ENCODE measurements at regions not wholly inside any gene's neighbourhood (a gene's known extent, or its start where the extent isn't known, plus 50 kb on each side); places are given as distances from the start of the nearest gene placed in this dataset.
"Not testable (repeated sequence)": the region's sequence is repeated elsewhere in the genome, so short reads cannot be mapped to it uniquely, and the experiment has no call there.

- TF ChIP-seq POLR2AphosphoS5 (IDR thresholded peaks at IDR 0.05; ENCODE audit: low read depth, low read length); ZNF253 (CRISPR knock-in tag; IDR thresholded peaks at IDR 0.05; ENCODE audit: borderline replicate concordance); NR2F6 (IDR thresholded peaks at IDR 0.05); NR2F6 (CRISPR knock-in tag; IDR thresholded peaks at IDR 0.05); SP1 (IDR thresholded peaks at IDR 0.05); SP1 (CRISPR knock-in tag; IDR thresholded peaks at IDR 0.05); SRSF1 (optimal IDR thresholded peaks at IDR 0.05; ENCODE audit: low read depth, low read length): not testable (repeated sequence)
- TF ChIP-seq, protein P1, sequence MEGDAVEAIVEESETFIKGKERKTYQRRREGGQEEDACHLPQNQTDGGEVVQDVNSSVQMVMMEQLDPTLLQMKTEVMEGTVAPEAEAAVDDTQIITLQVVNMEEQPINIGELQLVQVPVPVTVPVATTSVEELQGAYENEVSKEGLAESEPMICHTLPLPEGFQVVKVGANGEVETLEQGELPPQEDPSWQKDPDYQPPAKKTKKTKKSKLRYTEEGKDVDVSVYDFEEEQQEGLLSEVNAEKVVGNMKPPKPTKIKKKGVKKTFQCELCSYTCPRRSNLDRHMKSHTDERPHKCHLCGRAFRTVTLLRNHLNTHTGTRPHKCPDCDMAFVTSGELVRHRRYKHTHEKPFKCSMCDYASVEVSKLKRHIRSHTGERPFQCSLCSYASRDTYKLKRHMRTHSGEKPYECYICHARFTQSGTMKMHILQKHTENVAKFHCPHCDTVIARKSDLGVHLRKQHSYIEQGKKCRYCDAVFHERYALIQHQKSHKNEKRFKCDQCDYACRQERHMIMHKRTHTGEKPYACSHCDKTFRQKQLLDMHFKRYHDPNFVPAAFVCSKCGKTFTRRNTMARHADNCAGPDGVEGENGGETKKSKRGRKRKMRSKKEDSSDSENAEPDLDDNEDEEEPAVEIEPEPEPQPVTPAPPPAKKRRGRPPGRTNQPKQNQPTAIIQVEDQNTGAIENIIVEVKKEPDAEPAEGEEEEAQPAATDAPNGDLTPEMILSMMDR (CRISPR knock-in tag; IDR thresholded peaks at IDR 0.05), result not testable (repeated sequence)
Measured at GRCh38 chr15:95785276-95785675, 545.2 kb upstream of the NR2F2 start.
